Skeletal muscle satellite cell (primary cell): ENCODE measurements at regions not wholly inside any gene's neighbourhood (a gene's known extent, or its start where the extent isn't known, plus 50 kb on each side); places are given as distances from the start of the nearest gene placed in this dataset.
A peak's percentile ranks its signal among the peaks of the same experiment; 100 is the strongest.

ENCODE experiments used
- H3K27me3 ChIP-seq: 2 replicates; pipeline ENCODE4 v1.7.0; 2013; ENCODE audit warnings: low read length; ENCODE audit not compliant: control insufficient read depth, insufficient read depth
- H3K36me3 ChIP-seq: 2 replicates; pipeline ENCODE4 v1.7.0; 2013; ENCODE audit warnings: mild to moderate bottlenecking, control low read depth, low read length; ENCODE audit not compliant: insufficient read depth
- H3K4me1 ChIP-seq: 2 replicates; pipeline ENCODE4 v1.7.0; 2013; ENCODE audit warnings: low read length; ENCODE audit not compliant: control insufficient read depth, insufficient read depth
- H3K4me2 ChIP-seq: 2 replicates; pipeline ENCODE4 v1.7.0; 2013; ENCODE audit warnings: mild to moderate bottlenecking, low read length
- H3K4me3 ChIP-seq: 2 replicates; pipeline ENCODE4 v1.7.0; 2013; ENCODE audit warnings: low read length
- H3K9ac ChIP-seq: 2 replicates; pipeline ENCODE4 v1.7.0; 2013; ENCODE audit warnings: mild to moderate bottlenecking, low read depth, low read length, moderate library complexity
- H3K9me3 ChIP-seq: replicated peaks from 2 replicates; pipeline ENCODE4 v1.7.0; 2013; ENCODE audit warnings: mild to moderate bottlenecking, control low read depth, low read length

DNA sequence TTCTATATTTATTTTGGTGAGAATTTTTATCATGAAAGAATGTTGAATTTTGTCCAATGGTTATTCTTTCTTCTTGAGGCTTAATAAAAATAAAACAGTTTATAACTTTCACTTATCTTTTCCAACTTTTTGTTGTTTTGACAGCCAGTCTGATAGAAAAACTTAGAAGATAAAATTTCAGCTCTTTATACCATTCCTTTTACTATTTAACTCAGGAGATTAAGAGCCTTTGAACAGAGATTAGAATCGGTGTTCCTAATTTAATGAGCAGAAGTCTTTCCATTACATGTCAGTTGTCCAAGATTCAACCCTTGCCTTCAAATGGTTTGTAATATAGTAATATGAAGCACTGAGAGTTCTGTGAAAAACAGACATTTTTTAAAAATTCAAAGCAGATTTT, 97.8 kb upstream of the SEC61G start:
- no peak overlapping the region for H3K9ac ChIP-seq
- peaks cover 10% of the 10 kb centered on the region for H3K4me1 ChIP-seq
- H3K4me3 ChIP-seq: no peak overlapping the region
- no peaks in the 10 kb centered on the region for H3K27me3 ChIP-seq
- no peaks in the 10 kb centered on the region for H3K9me3 ChIP-seq
- H3K4me2 ChIP-seq: no peak overlapping the region
- no peaks in the 10 kb centered on the region for H3K36me3 ChIP-seq

DNA sequence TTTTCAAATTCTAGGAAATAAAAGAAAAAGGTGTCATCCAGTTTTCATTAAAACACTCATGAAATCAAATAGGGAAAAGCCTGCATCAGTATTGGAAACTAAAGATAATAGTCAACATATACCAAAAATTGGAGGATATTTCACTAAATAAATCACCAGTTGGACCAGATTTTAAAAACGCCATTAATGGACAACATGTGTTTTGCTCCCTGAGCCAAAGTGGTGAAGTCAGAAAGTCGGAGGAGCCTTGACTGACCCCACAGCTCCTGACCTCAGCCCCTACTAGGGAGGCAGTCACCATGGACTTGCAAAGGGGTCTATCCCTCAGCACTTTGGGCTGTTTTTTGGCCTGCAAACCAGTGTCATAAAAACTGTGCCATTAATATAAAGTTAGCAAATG, 98.3 kb upstream of the SEC61G start:
- Histone ChIP-seq H3K4me3 (no peak overlapping the region), H3K9ac (no peak overlapping the region), H3K4me1 (peaks cover 10% of the 10 kb centered on the region), H3K27me3 (no peaks in the 10 kb centered on the region), H3K9me3 (no peaks in the 10 kb centered on the region), H3K36me3 (no peaks in the 10 kb centered on the region), H3K4me2 (no peak overlapping the region)

DNA sequence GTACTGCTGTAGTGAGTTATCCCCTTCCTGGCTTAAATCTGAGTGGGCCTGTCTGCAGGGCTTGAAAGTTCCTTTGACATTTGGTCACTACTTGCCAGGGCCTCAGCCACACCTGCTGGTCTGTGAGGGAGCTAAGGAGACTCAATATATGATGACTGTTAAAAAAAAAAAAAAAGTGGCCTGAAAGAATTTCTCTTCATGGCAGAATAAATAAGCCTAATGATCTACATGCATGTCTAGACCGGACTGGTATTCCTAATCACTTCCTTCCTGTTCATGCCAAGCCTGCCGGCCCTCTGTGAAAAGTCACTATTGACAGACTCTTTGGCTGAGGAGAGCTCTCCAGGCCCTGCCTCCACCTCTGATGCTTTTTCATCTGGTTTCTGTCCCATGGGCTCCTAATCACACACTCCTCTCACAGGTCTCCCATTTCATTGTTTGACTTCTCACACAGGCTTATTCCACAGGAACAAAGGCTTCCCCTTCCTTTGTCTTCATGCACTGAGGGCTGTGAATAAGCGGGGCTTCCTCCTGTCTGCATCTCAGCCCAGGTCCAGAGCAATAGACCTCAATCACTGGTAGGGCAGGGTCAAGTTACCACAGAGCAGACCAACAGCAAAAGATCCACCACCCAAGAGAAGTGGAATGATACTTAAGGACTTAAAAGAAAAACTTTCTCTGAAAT, 99.1 kb upstream of the SEC61G start:
- H3K9ac ChIP-seq: no peak overlapping the region
- H3K4me2 ChIP-seq: no peak overlapping the region
- H3K27me3 ChIP-seq: no peaks in the 10 kb centered on the region
- H3K4me1 ChIP-seq: peaks cover 10% of the 10 kb centered on the region
- no peak overlapping the region for H3K4me3 ChIP-seq
- H3K36me3 ChIP-seq: no peaks in the 10 kb centered on the region
- H3K9me3 ChIP-seq: no peaks in the 10 kb centered on the region

DNA sequence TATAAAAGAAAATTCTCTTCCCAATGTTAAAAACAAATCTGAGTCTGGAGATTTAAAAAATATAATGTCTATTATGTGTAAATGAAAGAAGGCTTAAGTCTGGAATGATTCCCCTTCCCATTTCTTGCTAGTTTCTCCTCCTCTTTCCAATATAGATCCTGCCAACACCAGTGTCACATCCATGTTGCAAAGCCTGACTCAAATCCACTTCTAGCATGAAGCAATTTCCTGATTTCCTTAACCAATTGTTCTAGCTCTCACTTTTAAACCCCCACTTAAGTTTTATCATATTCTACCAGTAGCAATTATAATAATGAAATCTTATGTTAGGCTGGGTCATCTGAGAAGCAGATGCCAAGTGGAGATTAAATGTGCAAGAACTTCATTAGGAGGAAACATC, 100.1 kb upstream of the SEC61G start:
- no peak overlapping the region for H3K9ac ChIP-seq
- H3K4me1 ChIP-seq: peaks cover 10% of the 10 kb centered on the region
- H3K4me2 ChIP-seq: no peak overlapping the region
- H3K9me3 ChIP-seq: no peaks in the 10 kb centered on the region
- no peak overlapping the region for H3K4me3 ChIP-seq
- no peaks in the 10 kb centered on the region for H3K36me3 ChIP-seq
- no peaks in the 10 kb centered on the region for H3K27me3 ChIP-seq

DNA sequence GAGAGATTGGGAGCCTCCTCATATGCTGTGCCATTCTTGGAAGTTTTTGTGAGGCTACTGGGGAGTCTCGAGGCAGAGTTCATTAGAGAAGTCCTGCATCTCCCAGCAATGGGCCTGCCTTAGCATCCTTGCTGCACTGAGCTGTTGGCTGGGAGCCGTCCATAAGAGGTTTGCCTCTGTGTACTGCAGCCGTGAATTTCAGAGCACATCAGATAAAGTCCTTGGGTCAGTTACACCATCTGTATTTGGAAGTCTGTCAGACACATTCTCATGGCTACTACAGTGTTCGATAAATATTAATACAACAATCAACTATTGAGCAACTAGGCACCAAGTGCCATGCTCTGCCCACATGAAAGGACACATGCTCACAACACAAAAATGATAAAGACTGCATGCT, 100.5 kb upstream of the SEC61G start:
- Histone ChIP-seq H3K4me3 (no peak overlapping the region), H3K36me3 (no peaks in the 10 kb centered on the region), H3K4me1 (peaks cover 10% of the 10 kb centered on the region), H3K9ac (no peak overlapping the region), H3K4me2 (no peak overlapping the region), H3K9me3 (no peaks in the 10 kb centered on the region), H3K27me3 (no peaks in the 10 kb centered on the region)

DNA sequence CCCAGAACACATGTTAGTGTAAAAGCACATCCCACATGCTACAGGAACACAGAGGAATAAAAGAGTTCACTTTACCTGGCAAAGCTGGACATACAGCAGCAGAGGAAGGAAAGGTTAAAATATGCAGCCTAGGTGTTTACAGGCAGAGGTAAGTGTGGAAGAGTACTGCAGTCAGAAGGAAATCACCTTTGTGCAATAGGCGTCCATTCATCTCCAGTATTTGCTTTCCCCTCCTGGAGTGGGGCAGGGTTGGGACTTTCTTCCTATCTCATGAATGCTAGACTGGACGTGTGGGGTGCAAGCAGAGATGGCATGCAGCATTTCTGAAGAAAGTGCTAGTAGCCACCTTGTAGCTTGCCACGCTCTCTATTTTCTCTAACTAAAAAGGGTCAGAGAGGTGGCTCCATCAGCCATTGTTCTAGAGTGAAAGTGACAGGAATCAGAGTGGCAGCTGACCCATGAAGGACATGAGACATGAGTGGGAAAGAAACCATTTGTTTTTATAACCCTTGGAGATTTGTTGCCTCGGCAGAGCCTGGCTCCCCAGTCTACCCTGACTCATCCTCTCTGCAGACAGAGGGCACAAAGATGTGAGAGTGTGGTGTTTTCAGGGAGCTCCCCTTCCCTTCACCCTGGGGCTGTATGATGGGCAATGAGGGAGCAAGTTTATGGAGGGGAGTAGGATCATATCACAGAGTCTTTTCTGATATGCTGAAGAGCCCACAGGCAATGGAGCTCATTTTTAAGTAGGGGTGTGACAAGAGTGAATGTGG, 101.2 kb upstream of the SEC61G start:
- peak overlapping the region; percentile 7 for H3K4me2 ChIP-seq
- H3K4me1 ChIP-seq: peaks cover 10% of the 10 kb centered on the region
- H3K9ac ChIP-seq: no peak overlapping the region
- no peaks in the 10 kb centered on the region for H3K36me3 ChIP-seq
- H3K9me3 ChIP-seq: no peaks in the 10 kb centered on the region
- H3K27me3 ChIP-seq: no peaks in the 10 kb centered on the region
- no peak overlapping the region for H3K4me3 ChIP-seq

DNA sequence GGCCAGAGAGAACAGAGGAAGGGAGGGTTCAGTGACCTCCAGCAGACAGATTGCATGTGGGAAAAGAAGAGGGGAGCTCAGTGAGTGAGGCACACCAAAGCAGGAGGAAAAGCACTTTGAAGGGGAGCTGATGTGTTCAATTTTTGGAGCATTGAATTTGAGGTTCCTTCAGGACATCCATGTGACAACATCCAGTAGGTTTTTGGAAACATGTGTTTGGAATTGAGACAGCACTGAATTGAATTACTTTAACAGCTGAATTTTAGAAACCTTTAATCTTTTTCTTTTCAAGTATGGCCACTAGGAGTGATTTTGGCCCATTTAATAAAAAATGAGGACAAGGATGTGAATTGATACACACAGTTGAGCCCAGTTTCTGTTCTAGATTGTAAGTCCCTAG, 101.8 kb upstream of the SEC61G start:
- H3K4me1 ChIP-seq: peaks cover 10% of the 10 kb centered on the region
- H3K4me2 ChIP-seq: no peak overlapping the region
- H3K27me3 ChIP-seq: no peaks in the 10 kb centered on the region
- no peak overlapping the region for H3K4me3 ChIP-seq
- no peaks in the 10 kb centered on the region for H3K9me3 ChIP-seq
- no peaks in the 10 kb centered on the region for H3K36me3 ChIP-seq
- no peak overlapping the region for H3K9ac ChIP-seq

DNA sequence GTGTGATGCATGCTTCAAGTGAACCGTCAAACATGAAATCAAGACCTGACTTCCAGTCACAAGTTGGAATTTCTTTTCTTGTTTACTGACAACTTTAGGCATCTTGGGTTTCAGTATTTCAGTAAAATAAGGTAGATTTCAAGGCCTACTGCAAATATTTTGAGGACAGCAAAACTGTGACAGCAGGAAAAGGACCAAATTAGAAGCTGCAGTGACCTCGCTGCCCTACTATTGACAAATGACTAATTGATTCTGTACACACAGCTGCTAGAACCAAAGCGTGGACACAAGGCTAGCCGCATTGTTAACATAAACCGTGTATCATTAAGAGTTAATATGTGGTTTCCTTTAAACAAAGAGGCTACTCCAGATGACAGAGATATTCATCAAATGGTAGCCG, 105.7 kb upstream of the SEC61G start:
- Histone ChIP-seq H3K4me2 (no peak overlapping the region), H3K27me3 (no peaks in the 10 kb centered on the region), H3K4me3 (no peak overlapping the region), H3K36me3 (no peaks in the 10 kb centered on the region), H3K4me1 (peaks cover 10% of the 10 kb centered on the region), H3K9ac (no peak overlapping the region), H3K9me3 (no peaks in the 10 kb centered on the region)

DNA sequence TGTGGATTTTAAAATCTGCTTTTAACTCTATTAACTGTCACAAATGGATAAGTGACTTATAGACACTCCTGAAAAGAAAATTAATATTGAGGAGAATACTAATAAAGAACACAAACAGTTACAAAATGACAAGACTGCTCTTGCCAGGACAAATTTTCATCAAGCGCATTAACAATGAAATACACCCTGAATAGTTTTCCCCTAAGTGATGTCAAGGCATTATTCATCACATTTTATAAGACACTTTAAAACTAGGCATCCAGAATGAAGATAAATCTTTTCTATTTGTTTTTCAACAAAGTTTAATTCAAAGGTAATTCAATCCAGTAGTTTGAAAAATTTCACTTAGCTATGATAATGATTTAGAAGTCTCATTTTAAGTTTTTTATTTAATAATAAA, 110.5 kb upstream of the SEC61G start:
- no peaks in the 10 kb centered on the region for H3K9me3 ChIP-seq
- no peak overlapping the region for H3K9ac ChIP-seq
- H3K36me3 ChIP-seq: no peaks in the 10 kb centered on the region
- no peaks in the 10 kb centered on the region for H3K4me1 ChIP-seq
- no peak overlapping the region for H3K4me3 ChIP-seq
- no peak overlapping the region for H3K4me2 ChIP-seq
- H3K27me3 ChIP-seq: no peaks in the 10 kb centered on the region

DNA sequence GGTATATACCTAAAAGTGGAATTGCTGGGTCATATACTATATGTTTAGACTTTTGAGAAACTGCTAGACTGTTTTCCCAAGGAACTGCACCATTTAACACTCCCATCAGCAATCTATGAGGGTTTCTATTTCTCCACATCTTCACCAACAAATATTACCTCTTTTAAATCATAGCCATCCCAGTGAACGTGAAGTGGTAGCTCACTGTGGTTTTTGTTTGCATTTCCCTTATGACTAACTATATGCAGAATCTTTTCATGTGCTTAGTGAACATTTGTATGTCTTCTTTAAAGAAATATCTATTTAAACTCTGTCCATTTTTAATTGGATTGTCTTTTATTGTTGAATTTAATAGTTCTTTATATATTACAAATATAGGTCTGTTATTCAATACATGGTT, 115.8 kb upstream of the SEC61G start:
- Histone ChIP-seq H3K4me2 (no peak overlapping the region), H3K9me3 (no peaks in the 10 kb centered on the region), H3K4me3 (no peak overlapping the region), H3K9ac (no peak overlapping the region), H3K27me3 (no peaks in the 10 kb centered on the region), H3K4me1 (peaks cover 8% of the 10 kb centered on the region), H3K36me3 (no peaks in the 10 kb centered on the region)

DNA sequence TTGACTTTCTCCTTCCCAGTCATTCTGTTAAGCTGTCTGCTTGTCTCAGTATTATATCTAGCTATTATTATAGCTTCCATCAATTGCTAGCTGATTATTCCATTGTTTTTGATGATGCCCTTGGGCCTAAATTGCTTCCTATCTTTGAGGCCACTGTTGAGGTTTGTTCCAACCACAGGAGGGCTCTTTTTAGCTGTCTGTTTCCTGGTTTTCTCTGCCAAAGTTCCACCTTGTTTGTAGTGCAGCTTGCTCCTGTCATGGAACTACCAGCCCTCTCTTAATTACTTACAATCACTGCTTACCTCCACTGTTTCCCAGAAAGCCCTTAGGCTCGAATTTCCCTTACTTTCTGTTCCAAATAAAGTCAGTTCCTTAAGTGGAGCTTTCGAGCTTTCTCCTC, 118.7 kb upstream of the SEC61G start:
- no peaks in the 10 kb centered on the region for H3K36me3 ChIP-seq
- no peaks in the 10 kb centered on the region for H3K9me3 ChIP-seq
- H3K9ac ChIP-seq: no peak overlapping the region
- H3K4me3 ChIP-seq: no peak overlapping the region
- no peaks in the 10 kb centered on the region for H3K27me3 ChIP-seq
- no peak overlapping the region for H3K4me2 ChIP-seq
- H3K4me1 ChIP-seq: peaks cover 8% of the 10 kb centered on the region

DNA sequence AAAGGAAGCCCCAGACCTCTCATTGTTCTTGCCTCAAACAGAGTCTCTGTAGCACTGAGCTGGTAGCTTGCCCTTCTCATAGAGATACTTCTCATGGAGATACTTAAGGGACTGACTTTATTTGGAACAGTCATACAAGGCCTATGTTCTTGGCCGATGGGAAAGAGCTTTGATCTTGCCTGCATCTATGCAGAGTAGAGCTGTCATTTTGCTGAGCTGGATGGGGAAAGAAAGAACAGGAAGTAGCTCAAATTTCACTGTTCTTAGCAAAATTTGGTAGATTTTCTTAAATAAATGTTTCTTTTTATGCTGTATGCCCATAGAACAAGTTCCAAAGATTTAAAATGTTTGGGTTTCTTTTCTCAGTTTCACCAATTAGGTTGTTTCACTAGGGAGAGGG, 119.3 kb upstream of the SEC61G start:
- Histone ChIP-seq H3K36me3 (no peaks in the 10 kb centered on the region), H3K4me3 (no peak overlapping the region), H3K9me3 (no peaks in the 10 kb centered on the region), H3K27me3 (no peaks in the 10 kb centered on the region), H3K4me2 (no peak overlapping the region), H3K9ac (no peak overlapping the region), H3K4me1 (peaks cover 8% of the 10 kb centered on the region)
